ENCODE measurements at regions not wholly inside any gene's neighbourhood (a gene's known extent, or its start where the extent isn't known, plus 50 kb on each side); places are given as distances from the start of the nearest gene placed in this dataset.

DNA sequence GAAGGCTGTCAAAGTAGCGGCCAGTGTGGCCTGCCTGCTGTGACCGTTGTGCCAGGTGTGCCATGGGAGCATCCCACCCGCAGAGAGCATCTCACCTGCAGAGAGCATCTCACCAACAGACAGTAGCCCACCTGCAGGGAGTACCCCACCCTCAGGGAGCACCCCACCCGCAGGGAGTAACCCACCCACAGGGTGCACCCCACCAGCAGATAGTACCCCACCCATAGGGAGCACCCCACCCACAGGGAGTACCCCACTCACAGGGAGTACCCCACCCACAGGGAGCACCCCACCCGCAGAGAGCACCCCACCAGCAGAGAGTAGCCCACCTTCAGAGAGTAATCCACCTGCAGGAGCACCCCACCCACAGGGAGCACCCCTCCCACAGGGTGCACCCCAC lies 476.5 kb downstream of the TCERG1L start:
- TF ChIP-seq, protein P1, sequence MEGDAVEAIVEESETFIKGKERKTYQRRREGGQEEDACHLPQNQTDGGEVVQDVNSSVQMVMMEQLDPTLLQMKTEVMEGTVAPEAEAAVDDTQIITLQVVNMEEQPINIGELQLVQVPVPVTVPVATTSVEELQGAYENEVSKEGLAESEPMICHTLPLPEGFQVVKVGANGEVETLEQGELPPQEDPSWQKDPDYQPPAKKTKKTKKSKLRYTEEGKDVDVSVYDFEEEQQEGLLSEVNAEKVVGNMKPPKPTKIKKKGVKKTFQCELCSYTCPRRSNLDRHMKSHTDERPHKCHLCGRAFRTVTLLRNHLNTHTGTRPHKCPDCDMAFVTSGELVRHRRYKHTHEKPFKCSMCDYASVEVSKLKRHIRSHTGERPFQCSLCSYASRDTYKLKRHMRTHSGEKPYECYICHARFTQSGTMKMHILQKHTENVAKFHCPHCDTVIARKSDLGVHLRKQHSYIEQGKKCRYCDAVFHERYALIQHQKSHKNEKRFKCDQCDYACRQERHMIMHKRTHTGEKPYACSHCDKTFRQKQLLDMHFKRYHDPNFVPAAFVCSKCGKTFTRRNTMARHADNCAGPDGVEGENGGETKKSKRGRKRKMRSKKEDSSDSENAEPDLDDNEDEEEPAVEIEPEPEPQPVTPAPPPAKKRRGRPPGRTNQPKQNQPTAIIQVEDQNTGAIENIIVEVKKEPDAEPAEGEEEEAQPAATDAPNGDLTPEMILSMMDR (optimal IDR thresholded peaks at IDR 0.05 in 1 of 3, IDR thresholded peaks at IDR 0.05 in 1 of 3, conservative IDR thresholded peaks at IDR 0.05 in 1 of 3; ENCODE audit: extremely low read depth in 1 of 3, insufficient read depth in 2 of 3, low read length in 3 of 3) = no peak
- TF ChIP-seq EZH2 (IDR thresholded peaks at IDR 0.05; ENCODE audit: low read length) = no peak
